ENCODE measurements at regions not wholly inside any gene's neighbourhood (a gene's known extent, or its start where the extent isn't known, plus 50 kb on each side); places are given as distances from the start of the nearest gene placed in this dataset.
"Not testable (repeated sequence)": the region's sequence is repeated elsewhere in the genome, so short reads cannot be mapped to it uniquely, and the experiment has no call there.

- Mint-ChIP-seq H3K4me1 (peaks cover 17% of the 10 kb centered on the region), H3K27me3 (peaks cover 25% of the 10 kb centered on the region)
- ATAC-seq; H3K9me3 Mint-ChIP-seq (ENCODE audit: low read depth); H3K36me3 Mint-ChIP-seq (ENCODE audit: low read depth); DNase-seq; H3K27ac Mint-ChIP-seq; POLR2A ChIA-PET; intact Hi-C loops (cut with DNase I, micrococcal nuclease); H3K4me3 Mint-ChIP-seq: not testable (repeated sequence)
- CTCF ChIA-PET: interaction anchor here (0.6 kb wide), 1 partner anchor 32 kb away, joined by 4 read pairs; no protein-coding TSS in a partner anchor
These were observed 84.3 kb downstream of the IRS2 start for GRCh38 chr13:109702030-109702597.

GRCh38 chr13:109700176-109700575, 86.2 kb downstream of the IRS2 start:
- Mint-ChIP-seq H3K36me3 (ENCODE audit: low read depth) (no peaks in the 10 kb centered on the region), H3K27me3 (peaks cover 24% of the 10 kb centered on the region), H3K27ac (no peak overlapping the region), H3K4me3 (no peak overlapping the region), H3K4me1 (peaks cover 12% of the 10 kb centered on the region), H3K9me3 (ENCODE audit: low read depth) (no peaks in the 10 kb centered on the region)
- ATAC-seq (no peak), DNase-seq (no peak)
- CTCF ChIA-PET: no interaction called here
- POLR2A ChIA-PET: no interaction called here
- intact Hi-C loops (cut with DNase I, micrococcal nuclease): no loop called here

DNA sequence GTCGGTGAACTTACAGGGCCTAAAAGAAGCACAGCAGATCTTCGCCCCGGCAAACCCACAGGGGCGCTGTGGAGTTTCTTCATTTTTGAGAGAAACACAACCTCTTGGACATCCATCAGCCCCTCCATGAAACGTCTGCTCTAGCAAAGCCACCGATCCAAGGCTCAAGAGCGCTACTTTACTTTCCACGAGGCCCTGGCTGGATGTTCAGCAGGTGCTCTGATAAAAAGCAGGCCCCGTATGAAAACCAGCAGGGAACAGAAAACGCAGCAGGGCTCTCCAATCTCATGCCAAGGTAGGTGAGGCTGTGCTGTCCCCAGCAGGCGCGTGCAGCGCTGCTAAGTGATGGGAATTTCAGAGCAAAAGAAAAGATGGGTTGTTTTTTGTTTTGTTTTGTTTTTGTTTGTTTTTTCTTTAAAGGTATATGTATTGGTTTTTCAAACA, 86.7 kb downstream of the IRS2 start:
- Mint-ChIP-seq H3K9me3 (ENCODE audit: low read depth) (no peaks in the 10 kb centered on the region), H3K36me3 (ENCODE audit: low read depth) (no peaks in the 10 kb centered on the region), H3K27me3 (peaks cover 19% of the 10 kb centered on the region), H3K4me3 (no peak overlapping the region), H3K27ac (no peak overlapping the region), H3K4me1 (peaks cover 7% of the 10 kb centered on the region)
- no peak for ATAC-seq
- POLR2A ChIA-PET: no interaction called here
- intact Hi-C loops (cut with DNase I, micrococcal nuclease): no loop called here
- no peak for DNase-seq
- CTCF ChIA-PET: no interaction called here

DNA sequence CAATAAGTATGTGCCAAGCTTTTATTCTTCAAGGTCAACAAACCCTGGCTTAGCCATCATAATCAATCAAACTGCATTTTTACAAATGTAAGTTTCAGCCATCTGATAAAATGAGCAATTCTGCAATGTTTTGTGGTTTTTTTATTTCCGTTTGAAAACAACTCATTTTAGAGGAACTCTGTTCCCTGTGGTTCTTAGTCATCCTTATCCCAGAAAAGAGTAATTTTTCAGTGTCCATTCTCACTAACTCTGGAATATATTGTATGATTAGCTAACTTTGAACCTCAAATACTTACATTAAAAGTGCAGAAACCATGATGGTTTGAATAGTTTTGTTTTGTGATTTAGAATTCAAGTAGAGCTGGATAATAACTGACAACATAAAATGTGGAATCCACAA, 87.6 kb downstream of the IRS2 start:
- ChIA-PET CTCF (no interaction called here), POLR2A (no interaction called here)
- Mint-ChIP-seq H3K27me3 (peaks cover 10% of the 10 kb centered on the region), H3K36me3 (ENCODE audit: low read depth) (no peaks in the 10 kb centered on the region), H3K4me1 (peaks cover 6% of the 10 kb centered on the region), H3K4me3 (no peak overlapping the region), H3K27ac (no peak overlapping the region), H3K9me3 (ENCODE audit: low read depth) (no peaks in the 10 kb centered on the region)
- DNase-seq (no peak), ATAC-seq (no peak)
- intact Hi-C loops (cut with DNase I, micrococcal nuclease): no loop called here

GRCh38 chr13:109697936-109698335, 88.4 kb downstream of the IRS2 start:
- H3K4me1 Mint-ChIP-seq: peaks cover 6% of the 10 kb centered on the region
- no peak for ATAC-seq
- no peaks in the 10 kb centered on the region for H3K9me3 Mint-ChIP-seq (ENCODE audit: low read depth)
- DNase-seq: no peak
- no peak overlapping the region for H3K27ac Mint-ChIP-seq
- H3K4me3 Mint-ChIP-seq: no peak overlapping the region
- POLR2A ChIA-PET: no interaction called here
- CTCF ChIA-PET: interaction anchor here (0.7 kb wide), 1 partner anchor 1460 kb away, joined by 3 read pairs; no protein-coding TSS in a partner anchor
- H3K27me3 Mint-ChIP-seq: peaks cover 11% of the 10 kb centered on the region
- no peaks in the 10 kb centered on the region for H3K36me3 Mint-ChIP-seq (ENCODE audit: low read depth)
- intact Hi-C loops (cut with DNase I, micrococcal nuclease): no loop called here

- Mint-ChIP-seq H3K27me3 (peaks cover 10% of the 10 kb centered on the region), H3K4me3 (no peak overlapping the region), H3K4me1 (peaks cover 6% of the 10 kb centered on the region), H3K9me3 (ENCODE audit: low read depth) (no peaks in the 10 kb centered on the region), H3K27ac (no peak overlapping the region), H3K36me3 (ENCODE audit: low read depth) (no peaks in the 10 kb centered on the region)
- intact Hi-C loops (cut with DNase I, micrococcal nuclease): no loop called here
- ATAC-seq: peak; percentile 33
- ChIA-PET CTCF (no interaction called here), POLR2A (no interaction called here)
- DNase-seq: no peak
These were observed 90.8 kb downstream of the IRS2 start for GRCh38 chr13:109695402-109696190.

GRCh38 chr13:109694972-109695371, 91.4 kb downstream of the IRS2 start:
- Mint-ChIP-seq H3K27ac (no peak overlapping the region), H3K9me3 (ENCODE audit: low read depth) (no peaks in the 10 kb centered on the region), H3K27me3 (peaks cover 10% of the 10 kb centered on the region), H3K4me3 (no peak overlapping the region), H3K36me3 (ENCODE audit: low read depth) (no peaks in the 10 kb centered on the region), H3K4me1 (peaks cover 3% of the 10 kb centered on the region)
- intact Hi-C loops (cut with DNase I, micrococcal nuclease): no loop called here
- no peak for DNase-seq
- peak; percentile 68 for ATAC-seq
- POLR2A ChIA-PET: no interaction called here
- CTCF ChIA-PET: no interaction called here

DNA sequence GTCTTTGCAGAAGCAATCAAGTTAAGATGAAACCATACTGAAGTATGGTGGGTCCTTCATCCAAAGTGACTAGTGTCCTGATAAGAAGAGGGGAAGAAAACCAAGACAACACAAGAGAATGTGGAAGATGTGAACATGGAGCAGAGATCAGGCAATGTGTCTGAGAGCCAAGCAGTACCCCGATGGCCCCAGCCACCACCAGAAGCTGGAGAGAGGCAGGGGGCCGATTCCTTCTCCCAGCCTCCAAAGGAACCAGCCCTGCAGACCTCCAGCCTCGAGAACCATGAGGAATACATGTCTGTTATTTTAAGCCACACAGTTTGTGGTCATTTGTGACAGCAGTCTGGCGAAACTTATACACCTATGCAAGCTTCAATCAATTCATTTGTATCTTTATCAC, 93.2 kb downstream of the IRS2 start:
- Mint-ChIP-seq H3K4me3 (no peak overlapping the region), H3K27ac (no peak overlapping the region), H3K9me3 (ENCODE audit: low read depth) (no peaks in the 10 kb centered on the region), H3K27me3 (peaks cover 10% of the 10 kb centered on the region), H3K36me3 (ENCODE audit: low read depth) (no peaks in the 10 kb centered on the region), H3K4me1 (no peaks in the 10 kb centered on the region)
- POLR2A ChIA-PET: no interaction called here
- DNase-seq: no peak
- CTCF ChIA-PET: no interaction called here
- ATAC-seq: peak; percentile 36
- intact Hi-C loops (cut with DNase I, micrococcal nuclease): no loop called here

DNA sequence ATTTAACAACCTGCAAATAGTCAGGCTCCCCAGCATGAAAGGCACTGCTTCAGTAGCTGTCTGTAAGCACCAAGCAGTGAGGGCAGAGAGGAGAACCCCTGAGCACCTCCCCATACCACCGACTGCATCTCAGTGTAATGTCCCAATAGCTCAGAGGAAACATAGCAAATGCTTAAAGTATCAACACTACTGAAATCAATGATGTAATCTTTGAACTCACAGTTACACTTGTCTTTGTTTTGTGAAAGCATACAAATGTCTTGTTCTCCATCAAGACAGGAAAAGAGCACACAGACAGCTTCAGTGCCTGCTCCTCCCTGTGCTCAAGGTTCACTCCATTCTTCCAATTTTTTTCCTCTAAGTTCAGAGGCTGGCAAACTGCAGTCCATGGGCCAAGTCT, 94.7 kb downstream of the IRS2 start:
- Mint-ChIP-seq H3K36me3 (ENCODE audit: low read depth) (no peaks in the 10 kb centered on the region), H3K4me3 (no peak overlapping the region), H3K9me3 (ENCODE audit: low read depth) (no peaks in the 10 kb centered on the region), H3K27me3 (peaks cover 8% of the 10 kb centered on the region), H3K27ac (no peak overlapping the region), H3K4me1 (no peaks in the 10 kb centered on the region)
- ATAC-seq: no peak
- ChIA-PET CTCF (no interaction called here), POLR2A (no interaction called here)
- intact Hi-C loops (cut with DNase I, micrococcal nuclease): no loop called here
- no peak for DNase-seq

GRCh38 chr13:109687559-109688448, 98.6 kb downstream of the IRS2 start:
- Mint-ChIP-seq H3K9me3 (ENCODE audit: low read depth) (no peaks in the 10 kb centered on the region), H3K27ac (no peak overlapping the region), H3K36me3 (ENCODE audit: low read depth) (no peaks in the 10 kb centered on the region), H3K27me3 (peaks cover 4% of the 10 kb centered on the region), H3K4me1 (no peaks in the 10 kb centered on the region), H3K4me3 (no peak overlapping the region)
- ChIA-PET CTCF (no interaction called here), POLR2A (interaction anchor here (0.7 kb wide), 1 partner anchor 9 kb away, joined by 3 read pairs; no protein-coding TSS in a partner anchor)
- no peak for ATAC-seq
- no peak for DNase-seq
- intact Hi-C loops (cut with DNase I, micrococcal nuclease): no loop called here

DNA sequence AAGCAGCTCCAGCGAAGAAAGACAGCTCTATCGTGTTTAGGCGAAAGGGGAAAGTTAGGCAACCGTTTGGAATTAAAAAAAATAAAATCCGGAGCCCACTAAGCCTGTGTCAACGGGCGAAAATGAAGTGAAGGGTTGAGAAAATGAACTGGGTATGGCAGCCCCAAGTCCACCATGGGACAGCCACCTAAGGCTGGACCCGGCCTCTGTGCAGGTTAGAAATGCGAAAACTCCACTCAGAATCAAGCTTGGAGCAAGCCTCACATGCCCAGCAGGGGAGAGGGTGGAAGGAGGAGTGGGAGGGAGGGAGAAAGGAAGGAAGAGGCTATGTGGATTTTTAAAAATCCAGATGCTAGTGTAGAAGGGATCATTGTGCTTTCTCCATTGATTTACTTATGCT, 101.2 kb downstream of the IRS2 start:
- H3K27ac Mint-ChIP-seq: no peak overlapping the region
- no peak overlapping the region for H3K4me3 Mint-ChIP-seq
- peaks cover 10% of the 10 kb centered on the region for H3K27me3 Mint-ChIP-seq
- intact Hi-C loops (cut with DNase I, micrococcal nuclease): no loop called here
- H3K9me3 Mint-ChIP-seq (ENCODE audit: low read depth): no peaks in the 10 kb centered on the region
- ChIA-PET CTCF (interaction anchor here (0.6 kb wide), 1 partner anchor 208 kb away, joined by 3 read pairs; no protein-coding TSS in a partner anchor), POLR2A (no interaction called here)
- no peak for DNase-seq
- ATAC-seq: no peak
- no peaks in the 10 kb centered on the region for H3K4me1 Mint-ChIP-seq
- no peaks in the 10 kb centered on the region for H3K36me3 Mint-ChIP-seq (ENCODE audit: low read depth)

All from activated CD4-positive, alpha-beta T cell treated with anti-CD3 and anti-CD28 coated beads for 36 hours (primary cell).